DMS79 treated with DMSO at 0.1 percent for 48 hours (cell line): ENCODE measurements at regions not wholly inside any gene's neighbourhood (a gene's known extent, or its start where the extent isn't known, plus 50 kb on each side); places are given as distances from the start of the nearest gene placed in this dataset.

Source experiments
- DNase-seq: peaks from one replicate; lab custom pipeline; 2025; lab: John Stamatoyannopoulos, UW

- no peak for DNase-seq
These were observed 168.5 kb upstream of the IRF2BP2 start for GRCh38 chr1:234778221-234779159.

- no peak for DNase-seq
These were observed 167.9 kb upstream of the IRF2BP2 start for GRCh38 chr1:234777856-234778220.

- no peak for DNase-seq
These were observed 167.2 kb upstream of the IRF2BP2 start for GRCh38 chr1:234776876-234777855.

- DNase-seq, result no peak
These were observed 166.4 kb upstream of the IRF2BP2 start for GRCh38 chr1:234776256-234776875.

- DNase-seq, result no peak
These were observed 165.7 kb upstream of the IRF2BP2 start for GRCh38 chr1:234775477-234776246.

- DNase-seq, result no peak
These were observed 165.0 kb upstream of the IRF2BP2 start for GRCh38 chr1:234774971-234775370.

GRCh38 chr1:234773936-234774677 lies 164.1 kb upstream of the IRF2BP2 start:
- no peak for DNase-seq

GRCh38 chr1:234772345-234773147 lies 162.6 kb upstream of the IRF2BP2 start:
- DNase-seq, result no peak

GRCh38 chr1:234771642-234772344 lies 161.8 kb upstream of the IRF2BP2 start:
- DNase-seq, result peak; percentile 40

- no peak for DNase-seq
These were observed 161.1 kb upstream of the IRF2BP2 start for GRCh38 chr1:234770924-234771540.

GRCh38 chr1:234769986-234770795 lies 160.2 kb upstream of the IRF2BP2 start:
- no peak for DNase-seq

GRCh38 chr1:234769284-234769985 lies 159.5 kb upstream of the IRF2BP2 start:
- no peak for DNase-seq

- DNase-seq, result no peak
These were observed 158.7 kb upstream of the IRF2BP2 start for GRCh38 chr1:234768569-234769283.

GRCh38 chr1:234768171-234768568 lies 158.2 kb upstream of the IRF2BP2 start:
- DNase-seq, result no peak

GRCh38 chr1:234765672-234766071 lies 155.7 kb upstream of the IRF2BP2 start:
- no peak for DNase-seq

GRCh38 chr1:234765181-234765580 lies 155.2 kb upstream of the IRF2BP2 start:
- no peak for DNase-seq

GRCh38 chr1:234763910-234764309 lies 153.9 kb upstream of the IRF2BP2 start:
- DNase-seq, result no peak
